Testis (tissue), 2 donors: ENCODE measurements at regions not wholly inside any gene's neighbourhood (a gene's known extent, or its start where the extent isn't known, plus 50 kb on each side); places are given as distances from the start of the nearest gene placed in this dataset.
"Not testable (repeated sequence)": the region's sequence is repeated elsewhere in the genome, so short reads cannot be mapped to it uniquely, and the experiment has no call there.

Experiments
- DNase-seq: peaks from one replicate; pipeline ENCODE4 v3.0.0-alpha.2; 2019
- H3K27ac ChIP-seq, 2 donors: fragments of 200-600 bp; sonication (generic); one replicate each; pipeline ENCODE4 v1.5.1; 2019
- H3K27me3 ChIP-seq: fragments of 200-600 bp; sonication (generic); one replicate; pipeline ENCODE4 v1.5.1; 2019
- H3K36me3 ChIP-seq: fragments of 200-600 bp; sonication (generic); one replicate; pipeline ENCODE4 v1.5.1; 2017; ENCODE audit warnings: low read depth; ENCODE audit errors: missing control alignments
- H3K4me1 ChIP-seq: fragments of 200-600 bp; sonication (generic); one replicate; pipeline ENCODE4 v1.5.1; 2019
- H3K4me3 ChIP-seq, 2 donors: fragments of 200-600 bp; sonication (generic); one replicate each; pipeline ENCODE4 v1.5.1; 2017 to 2019
- H3K9me3 ChIP-seq: fragments of 200-600 bp; sonication (generic); one replicate; pipeline ENCODE4 v1.5.1; 2017
- POLR2A ChIP-seq: fragments of 450-650 bp; IDR thresholded peaks from one replicate; pipeline ENCODE4 v1.6.1; 2017; ENCODE audit warnings: antibody characterized with exemption, mild to moderate bottlenecking, moderate library complexity
- WGBS, 2 donors: methylation state at CpG; one replicate each; pipeline ENCODE4 v1.1.5; 2018; 5-methylcytosine and 5-hydroxymethylcytosine counted together
- intact Hi-C: fragments of 100-400 bp; cut with DNase I; formaldehyde crosslinking; loops from one replicate; pipeline ENCODE4 v1.15.1; 2023; ENCODE audit warnings: low total_unique reads
- TF ChIP-seq, protein P1 (sequence below), 3 experiments: fragments of 450-650 bp in 2 of 3; fragments of 200-600 bp in 1 of 3; sonication (generic) in 1 of 3; IDR thresholded peaks; one replicate each; pipeline ENCODE4 v1.5.1; 2016 to 2019; ENCODE audit warnings: antibody characterized with exemption in 3 of 3, mild to moderate bottlenecking in 2 of 3, moderate library complexity in 1 of 3

DNA sequence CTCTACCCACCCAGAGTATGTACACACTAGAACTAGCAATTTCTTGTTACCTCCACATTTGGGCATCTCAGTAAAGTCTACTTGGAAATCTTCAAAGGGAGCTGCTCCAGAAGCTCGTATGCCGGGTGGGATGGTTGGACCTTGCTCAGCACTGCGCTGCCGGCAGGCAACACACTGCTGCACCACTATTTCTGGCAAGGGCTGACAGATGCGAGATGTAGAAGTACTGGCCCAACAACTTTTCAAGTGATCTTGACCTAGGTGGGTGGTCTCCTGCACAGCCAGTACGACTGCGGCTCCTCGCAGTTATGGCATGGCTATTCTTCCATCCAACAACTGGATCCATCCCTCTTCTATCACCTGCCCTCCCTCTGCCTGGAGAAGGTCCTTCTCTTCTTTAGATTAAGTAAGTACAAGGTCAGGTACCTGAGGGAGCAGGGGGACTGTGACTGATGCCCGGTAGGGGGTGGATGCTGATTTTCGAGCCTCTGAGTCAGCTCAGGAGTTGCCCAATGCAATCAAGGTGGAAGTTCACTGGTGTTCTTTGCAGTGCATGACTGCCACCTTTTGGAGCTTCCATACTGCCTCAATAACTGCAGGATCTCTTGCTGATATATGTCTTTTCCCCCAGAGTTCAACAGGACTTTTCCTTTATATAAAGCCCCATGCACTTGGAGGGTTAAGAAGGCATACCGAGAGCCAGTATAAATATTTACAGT lies 100.4 kb upstream of the SLC1A4 start:
- no peak for DNase-seq
- Histone ChIP-seq H3K27me3 (no peaks in the 10 kb centered on the region), H3K9me3 (no peaks in the 10 kb centered on the region), H3K4me3 (no peak overlapping the region), H3K4me1 (no peaks in the 10 kb centered on the region), H3K27ac (no peak overlapping the region), H3K36me3 (no peaks in the 10 kb centered on the region)
- 82 to 86% methylated on average over 8 to 11 of the region's 11 CpGs for WGBS, 2 donors
- TF ChIP-seq POLR2A, result no peak
- TF ChIP-seq, protein P1, sequence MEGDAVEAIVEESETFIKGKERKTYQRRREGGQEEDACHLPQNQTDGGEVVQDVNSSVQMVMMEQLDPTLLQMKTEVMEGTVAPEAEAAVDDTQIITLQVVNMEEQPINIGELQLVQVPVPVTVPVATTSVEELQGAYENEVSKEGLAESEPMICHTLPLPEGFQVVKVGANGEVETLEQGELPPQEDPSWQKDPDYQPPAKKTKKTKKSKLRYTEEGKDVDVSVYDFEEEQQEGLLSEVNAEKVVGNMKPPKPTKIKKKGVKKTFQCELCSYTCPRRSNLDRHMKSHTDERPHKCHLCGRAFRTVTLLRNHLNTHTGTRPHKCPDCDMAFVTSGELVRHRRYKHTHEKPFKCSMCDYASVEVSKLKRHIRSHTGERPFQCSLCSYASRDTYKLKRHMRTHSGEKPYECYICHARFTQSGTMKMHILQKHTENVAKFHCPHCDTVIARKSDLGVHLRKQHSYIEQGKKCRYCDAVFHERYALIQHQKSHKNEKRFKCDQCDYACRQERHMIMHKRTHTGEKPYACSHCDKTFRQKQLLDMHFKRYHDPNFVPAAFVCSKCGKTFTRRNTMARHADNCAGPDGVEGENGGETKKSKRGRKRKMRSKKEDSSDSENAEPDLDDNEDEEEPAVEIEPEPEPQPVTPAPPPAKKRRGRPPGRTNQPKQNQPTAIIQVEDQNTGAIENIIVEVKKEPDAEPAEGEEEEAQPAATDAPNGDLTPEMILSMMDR (IDR thresholded peaks at IDR 0.05), result no peak
- intact Hi-C loops, result no loop called here

DNA sequence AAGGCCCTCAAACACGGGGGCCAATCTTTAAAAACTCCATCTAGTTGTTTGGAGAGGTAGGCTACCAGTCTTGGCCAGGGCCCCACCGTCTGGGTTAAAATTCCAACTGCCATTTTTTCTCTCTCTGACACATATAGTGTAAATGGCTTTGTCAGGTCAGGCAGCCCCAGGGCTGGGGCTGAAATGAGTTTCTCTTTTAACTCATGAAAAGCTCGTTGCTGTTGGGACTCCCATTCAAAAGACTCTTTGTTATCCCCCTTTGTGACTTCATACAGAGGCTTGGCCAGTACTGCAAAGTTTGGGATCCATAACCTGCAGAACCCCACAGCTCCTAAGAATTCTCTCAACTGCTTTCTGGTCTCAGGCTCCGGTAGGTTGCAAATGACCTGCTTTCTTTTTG lies 99.4 kb upstream of the SLC1A4 start:
- H3K4me1 ChIP-seq, result no peaks in the 10 kb centered on the region
- no peaks in the 10 kb centered on the region for H3K27me3 ChIP-seq
- no peaks in the 10 kb centered on the region for H3K9me3 ChIP-seq
- intact Hi-C loops, result no loop called here
- DNase-seq, result no peak
- H3K27ac ChIP-seq, result no peak overlapping the region
- no peak overlapping the region for H3K4me3 ChIP-seq
- TF ChIP-seq POLR2A, result no peak
- TF ChIP-seq, protein P1 (IDR thresholded peaks at IDR 0.05), result no peak
- WGBS, 2 donors, result 93 to 96% methylated on average over 4 of the region's 4 CpGs
- no peaks in the 10 kb centered on the region for H3K36me3 ChIP-seq

DNA sequence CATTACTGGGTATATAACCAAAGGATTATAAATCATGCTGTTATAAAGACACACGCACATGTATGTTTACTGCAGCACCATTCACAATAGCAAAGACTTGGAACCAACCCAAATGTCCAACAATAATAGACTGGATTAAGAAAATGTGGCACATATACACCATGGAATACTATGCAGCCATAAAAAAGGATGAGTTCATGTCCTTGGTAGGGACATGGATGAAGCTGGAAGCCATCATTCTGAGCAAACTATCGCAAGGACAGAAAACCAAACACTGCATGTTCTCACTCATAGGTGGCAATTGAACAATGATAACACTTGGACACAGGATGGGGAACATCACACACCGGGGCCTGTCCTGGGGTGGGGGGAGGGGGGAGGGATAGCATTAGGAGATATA lies 92.6 kb upstream of the SLC1A4 start:
- H3K4me3 ChIP-seq, H3K27ac ChIP-seq, H3K36me3 ChIP-seq, H3K4me1 ChIP-seq, H3K9me3 ChIP-seq, DNase-seq, H3K27me3 ChIP-seq, intact Hi-C loops: not testable (repeated sequence)
- WGBS, 2 donors, result 93 to 96% methylated on average over 3 of the region's 3 CpGs

DNA sequence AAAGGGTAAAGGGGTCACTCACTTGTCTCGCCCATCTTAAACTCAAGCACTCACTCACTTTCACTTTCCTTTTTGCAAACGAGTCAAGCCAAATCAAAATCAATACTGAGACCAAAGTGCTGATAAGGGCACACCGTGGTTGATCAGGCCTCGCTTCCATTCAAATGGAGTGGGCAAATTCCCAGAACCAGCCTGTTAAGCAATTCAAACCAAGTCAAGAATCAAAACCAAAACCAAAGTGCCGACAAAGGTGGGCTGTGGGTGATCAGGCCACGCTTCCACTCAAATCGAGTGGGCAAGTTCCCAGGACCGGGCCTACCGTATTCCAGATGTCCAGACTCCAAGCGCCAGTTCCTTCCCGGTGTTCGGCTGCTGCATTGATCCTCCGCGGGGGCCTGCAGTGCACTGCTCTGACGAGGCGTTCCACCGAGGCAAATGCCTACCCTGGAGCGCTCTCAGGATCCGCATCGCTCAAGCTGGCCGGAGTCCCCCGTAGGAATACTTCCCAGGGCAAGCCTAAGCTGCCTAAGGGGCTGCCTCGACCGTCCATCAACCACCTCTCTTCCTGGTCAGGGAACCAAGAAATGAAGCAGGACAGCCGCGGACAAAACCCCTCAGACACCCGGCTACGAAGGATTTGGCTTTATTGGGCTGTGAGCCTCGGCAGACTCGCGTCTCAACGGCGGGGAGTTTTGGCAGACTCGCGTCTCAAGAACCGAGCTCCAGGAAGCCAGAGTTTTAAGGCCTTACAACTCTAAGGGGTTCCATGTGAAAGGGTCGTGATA lies 89.9 kb upstream of the SLC1A4 start:
- 70 to 79% methylated on average over 31 to 37 of the region's 37 CpGs for WGBS, 2 donors
- Histone ChIP-seq H3K9me3 (no peaks in the 10 kb centered on the region), H3K4me1 (no peaks in the 10 kb centered on the region), H3K36me3 (no peaks in the 10 kb centered on the region), H3K27me3 (no peaks in the 10 kb centered on the region), H3K4me3 (peak overlapping the region in 1 of 2 donors; percentile 17), H3K27ac (no peak overlapping the region)
- intact Hi-C loops, result no loop called here
- DNase-seq, result no peak
- TF ChIP-seq, protein P1 (IDR thresholded peaks at IDR 0.05), result no peak
- TF ChIP-seq POLR2A, result no peak

DNA sequence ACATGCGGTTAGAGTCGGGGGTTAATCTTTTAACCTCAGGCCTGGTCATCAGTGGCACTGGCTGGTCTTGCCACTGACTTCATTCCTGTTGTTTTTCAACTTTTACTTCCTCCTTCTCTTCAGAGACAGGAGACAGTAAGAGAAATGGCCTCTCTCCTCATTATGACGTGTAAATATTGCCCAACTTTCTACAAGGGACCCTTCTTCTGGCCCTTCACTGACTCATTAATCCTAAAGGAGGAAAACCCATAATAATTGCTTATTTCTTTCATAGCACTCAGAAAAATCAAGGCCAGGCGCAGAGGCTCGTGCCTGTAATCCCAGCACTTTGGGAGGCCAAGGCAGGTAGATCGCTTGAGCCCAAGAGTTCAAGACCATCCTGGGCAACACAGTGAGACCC lies 89.3 kb upstream of the SLC1A4 start:
- WGBS, 2 donors, result 68 to 82% methylated on average over 6 of the region's 6 CpGs
- H3K9me3 ChIP-seq, DNase-seq, H3K4me1 ChIP-seq, H3K27ac ChIP-seq, H3K27me3 ChIP-seq, H3K36me3 ChIP-seq, intact Hi-C loops: not testable (repeated sequence)
- peak overlapping the region in 1 of 2 donors; percentile 17 for H3K4me3 ChIP-seq
